Erythroblast (primary cell): ENCODE measurements at regions not wholly inside any gene's neighbourhood (a gene's known extent, or its start where the extent isn't known, plus 50 kb on each side); places are given as distances from the start of the nearest gene placed in this dataset.

Experiments
- DNase-seq, 2 experiments: peaks; one replicate each; lab custom pipeline; 2025; lab: John Stamatoyannopoulos, UW
- GATA1 ChIP-seq: IDR thresholded peaks from 2 replicates; pipeline ENCODE4 v1.6.1; 2011; ENCODE audit warnings: low read depth, mild to moderate bottlenecking, control low read depth, low read length, moderate library complexity
- POLR2A ChIP-seq: IDR thresholded peaks from 2 replicates; pipeline ENCODE4 v1.6.1; 2011; ENCODE audit warnings: mild to moderate bottlenecking, low read length

DNA sequence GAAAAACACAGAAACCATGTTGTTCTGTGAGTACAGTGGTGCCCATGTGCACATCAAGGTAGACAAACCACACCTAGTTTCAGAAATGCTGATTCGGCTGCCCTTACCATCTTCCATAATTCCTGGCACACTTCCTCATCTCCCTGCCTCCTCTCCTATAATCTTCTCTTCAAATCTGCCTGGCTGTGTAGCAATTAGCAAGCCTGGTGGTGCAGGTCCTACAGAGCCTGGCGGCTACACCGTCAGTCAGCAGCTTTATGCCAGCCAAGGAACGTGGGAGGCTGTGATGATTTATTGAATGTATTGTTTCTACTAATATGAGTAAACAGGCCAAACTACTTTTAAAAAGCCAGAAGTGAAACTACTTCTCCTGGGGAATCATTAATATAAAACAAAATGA is 106.8 kb downstream of the SEMA6D start:
- TF ChIP-seq POLR2A = no peak
- no peak for TF ChIP-seq GATA1
- no peak for DNase-seq

DNA sequence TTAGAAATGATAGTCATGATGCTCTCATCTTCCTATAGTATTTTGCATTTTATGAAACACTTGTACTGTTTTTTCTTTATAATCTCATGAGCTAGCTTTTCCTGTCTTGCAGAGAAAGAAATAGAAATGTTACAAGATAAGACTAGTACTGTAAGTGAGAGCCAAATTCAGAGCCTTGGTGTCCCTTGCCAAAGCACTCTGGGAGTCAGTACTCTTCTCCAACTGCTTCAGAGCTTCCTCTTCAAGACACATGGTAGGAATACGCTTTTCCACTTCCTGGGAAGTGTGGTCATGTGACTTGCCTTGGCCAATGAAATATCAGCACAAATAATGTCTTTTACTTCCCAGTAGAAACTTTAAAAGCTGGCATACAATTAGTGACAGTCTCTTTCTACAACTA is 112.4 kb downstream of the SEMA6D start:
- TF ChIP-seq POLR2A (no peak), GATA1 (no peak)
- no peak for DNase-seq

DNA sequence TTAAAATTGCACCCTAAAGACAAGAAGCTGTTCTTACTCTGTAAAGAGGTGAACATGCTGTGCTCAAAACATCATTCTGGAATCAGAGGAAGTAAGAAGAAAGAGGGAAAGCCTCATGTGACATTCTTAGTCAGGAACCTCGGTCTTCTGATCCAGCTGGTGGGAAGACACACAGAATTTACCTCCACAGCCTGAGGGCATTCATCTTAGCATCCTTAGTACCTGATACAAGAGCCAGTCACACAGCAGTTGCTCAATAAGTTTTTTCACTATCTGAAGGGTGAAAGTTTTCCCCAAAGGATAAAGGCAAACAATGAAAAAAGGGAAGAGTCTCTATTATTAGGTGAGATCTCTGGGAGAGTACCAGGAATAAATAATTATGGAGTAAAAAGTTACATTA is 116.8 kb downstream of the SEMA6D start:
- TF ChIP-seq POLR2A (no peak), GATA1 (no peak)
- DNase-seq = no peak

DNA sequence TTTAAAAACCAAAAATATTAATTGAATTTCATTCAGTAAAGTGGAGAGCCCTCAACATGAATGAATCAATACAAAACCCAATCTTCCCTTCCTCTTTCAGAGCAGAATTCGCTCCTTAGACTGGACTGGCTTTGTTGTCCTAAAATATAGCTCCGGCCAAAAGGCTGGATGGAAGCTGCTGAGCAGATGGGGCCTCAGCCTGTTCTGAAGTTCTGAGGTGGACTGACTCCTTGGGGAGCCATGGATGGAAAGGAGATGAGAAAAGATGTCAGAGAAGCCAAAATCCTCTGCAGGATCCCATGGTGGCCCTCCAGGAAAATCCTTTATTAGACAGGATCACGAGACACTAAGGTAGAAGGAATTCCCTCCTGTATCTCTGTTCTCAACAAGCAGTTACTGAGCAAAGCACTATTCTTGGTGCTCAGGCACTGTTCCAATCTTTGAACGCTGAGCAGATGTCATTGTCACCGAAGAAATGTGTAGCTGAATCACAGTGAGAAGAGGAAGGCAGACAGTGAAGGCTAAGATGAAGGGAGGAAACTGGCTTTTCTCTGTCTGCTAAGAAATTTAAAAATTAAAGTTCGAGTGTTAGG is 122.0 kb downstream of the SEMA6D start:
- DNase-seq = no peak
- TF ChIP-seq GATA1 (no peak), POLR2A (no peak)

DNA sequence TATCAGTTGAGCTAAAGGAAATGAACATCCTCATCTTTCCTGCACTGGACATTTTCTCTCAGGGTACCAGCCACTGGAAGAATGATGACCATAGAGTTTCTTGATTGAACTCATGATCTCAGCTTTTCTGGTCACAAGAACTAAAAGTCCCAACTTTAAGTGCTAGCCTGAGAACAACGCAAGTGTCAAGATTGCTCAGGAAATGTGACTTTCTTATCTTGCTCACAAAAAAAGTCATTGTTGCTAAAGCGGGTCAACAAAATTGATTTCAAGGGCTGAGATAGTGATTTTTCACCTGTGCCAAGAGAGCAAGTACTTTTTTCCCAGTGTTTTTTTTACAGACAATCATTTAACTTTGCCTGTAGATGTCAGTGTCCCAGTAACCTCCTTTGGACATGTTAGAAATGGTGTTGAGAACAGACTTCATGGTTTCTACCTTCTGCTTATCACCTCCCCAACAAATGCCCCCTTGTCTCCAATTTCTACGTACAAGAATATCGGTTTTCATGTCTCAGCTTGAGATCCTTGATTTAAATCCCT is 125.9 kb downstream of the SEMA6D start:
- no peak for TF ChIP-seq POLR2A
- no peak for TF ChIP-seq GATA1
- DNase-seq = no peak

DNA sequence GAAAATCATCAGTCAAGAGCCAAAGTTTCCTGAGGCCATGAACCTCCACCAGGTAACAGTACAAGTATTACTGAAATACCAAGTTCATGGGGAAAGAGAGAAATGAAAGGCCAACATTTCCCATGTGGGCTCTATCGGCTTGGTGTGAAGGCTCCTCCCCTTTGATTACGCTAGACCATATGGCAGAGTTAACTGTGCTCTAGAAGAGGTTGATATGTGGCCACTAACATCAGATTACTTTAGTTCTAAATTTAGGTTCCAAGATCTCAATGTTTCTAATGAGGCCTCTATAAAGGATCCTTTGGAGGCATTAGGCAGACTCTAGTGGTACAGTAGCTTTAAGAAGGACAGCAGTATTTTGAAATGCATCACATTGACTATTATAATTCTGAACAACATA is 127.1 kb downstream of the SEMA6D start:
- TF ChIP-seq GATA1 (no peak), POLR2A (no peak)
- DNase-seq = no peak

DNA sequence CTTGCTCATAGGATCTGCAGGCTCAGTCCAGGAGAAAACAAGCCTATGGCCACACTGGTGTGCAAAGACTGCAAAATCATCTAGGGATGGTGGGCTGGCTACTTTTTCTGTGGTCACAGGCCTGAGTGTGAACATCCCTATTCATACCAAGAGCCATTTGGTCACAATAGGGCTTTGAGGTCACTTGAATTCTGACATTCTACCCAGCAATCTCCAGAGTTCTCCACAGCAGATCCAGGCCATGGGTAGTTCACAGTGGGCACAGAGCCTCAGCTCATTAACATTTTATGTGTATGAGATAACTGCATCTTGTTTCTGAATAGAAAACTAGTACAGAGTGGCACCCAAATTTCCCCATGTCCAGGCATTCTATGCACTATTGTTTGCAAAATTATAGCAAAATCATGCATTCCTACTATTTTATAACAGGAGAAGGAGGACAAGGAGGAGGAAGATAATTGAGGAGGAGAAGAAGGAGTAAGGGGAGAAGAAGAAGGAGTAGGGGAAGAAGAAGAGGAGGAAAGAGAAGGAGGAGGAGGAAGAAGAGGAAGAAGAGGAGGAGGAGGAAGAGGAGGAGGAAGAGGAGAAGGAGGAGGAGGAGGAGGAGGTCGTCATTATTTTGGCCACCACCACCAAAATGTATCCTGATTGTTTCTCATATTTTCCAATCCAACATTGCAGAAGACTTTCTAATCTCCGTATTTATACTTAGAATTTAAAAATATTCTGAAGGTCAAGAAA is 129.0 kb downstream of the SEMA6D start:
- TF ChIP-seq POLR2A (no peak), GATA1 (no peak)
- no peak for DNase-seq

DNA sequence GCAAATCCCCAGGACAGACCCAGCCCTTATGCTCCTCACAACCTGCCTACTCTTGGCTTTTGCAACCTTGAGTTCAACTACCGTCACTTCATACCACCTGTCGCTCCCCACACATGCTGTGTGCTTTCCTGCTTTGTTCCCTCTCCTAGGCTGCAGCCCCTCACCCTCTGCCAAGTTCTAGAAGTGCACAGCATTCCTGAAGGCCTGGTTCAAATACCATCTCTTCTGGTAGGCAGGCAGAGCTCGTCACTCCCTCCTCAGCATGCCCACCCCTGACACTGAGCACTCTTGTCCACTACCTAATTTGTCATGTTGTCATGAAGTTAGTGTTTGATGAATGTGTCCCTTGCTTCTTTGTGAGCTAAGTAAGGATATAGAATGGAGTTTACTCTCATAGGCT is 129.6 kb downstream of the SEMA6D start:
- TF ChIP-seq POLR2A = no peak
- TF ChIP-seq GATA1 = no peak
- no peak for DNase-seq

DNA sequence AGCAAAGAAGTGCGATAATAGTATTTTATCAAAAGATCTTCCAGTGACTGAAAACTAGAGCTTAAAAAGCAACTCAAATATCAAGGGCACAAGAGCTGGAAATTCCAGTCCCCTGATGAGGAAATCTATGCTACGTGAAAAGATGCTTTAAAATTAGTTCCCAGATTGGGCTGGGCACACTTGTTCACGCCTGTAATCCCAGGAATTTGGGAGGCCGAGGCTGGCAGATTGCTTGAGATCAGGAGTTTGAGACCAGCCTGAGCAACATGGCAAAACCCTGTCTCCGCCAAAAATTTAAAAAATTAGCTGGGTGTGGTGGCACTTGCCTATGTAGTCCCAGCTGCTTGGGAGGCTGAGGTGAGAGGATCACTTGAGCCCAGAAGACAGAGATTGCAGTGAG is 138.8 kb downstream of the SEMA6D start:
- no peak for TF ChIP-seq POLR2A
- TF ChIP-seq GATA1 = no peak
- DNase-seq = no peak

DNA sequence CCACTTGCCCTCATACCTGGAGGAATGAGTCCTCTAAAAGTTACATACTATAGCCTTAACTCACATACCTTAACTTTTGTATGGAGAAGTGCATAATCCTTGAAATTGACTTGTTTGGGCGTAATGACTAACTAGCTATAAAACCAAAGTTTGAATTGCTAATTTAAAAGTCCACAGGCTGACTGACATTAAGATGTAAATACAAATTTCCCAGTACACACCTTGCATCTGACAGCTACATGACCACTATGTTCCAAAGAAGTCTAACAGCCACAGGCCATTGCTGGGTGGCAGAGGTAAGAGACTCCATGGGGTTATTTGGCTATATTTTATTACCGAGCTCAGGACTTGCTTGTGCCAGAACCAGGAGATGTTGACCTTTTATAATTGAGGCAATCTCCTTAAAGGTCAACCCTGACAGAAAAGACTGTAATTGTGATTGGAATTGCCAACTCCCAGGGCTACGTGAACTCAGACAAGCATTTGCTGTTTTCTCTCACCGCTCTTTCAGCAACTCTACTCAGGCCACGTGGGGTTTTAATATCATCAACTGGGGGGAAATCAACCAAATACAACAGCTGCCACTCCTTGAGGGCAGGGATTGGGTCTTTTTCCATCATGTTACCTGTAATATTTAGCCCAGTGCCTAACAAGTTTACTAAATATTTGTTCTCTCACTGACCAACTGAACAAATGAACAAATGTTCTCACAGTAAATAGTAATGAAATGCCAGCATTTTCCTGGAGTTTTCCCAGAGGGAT is 139.9 kb downstream of the SEMA6D start:
- DNase-seq = no peak
- no peak for TF ChIP-seq GATA1
- TF ChIP-seq POLR2A = no peak

DNA sequence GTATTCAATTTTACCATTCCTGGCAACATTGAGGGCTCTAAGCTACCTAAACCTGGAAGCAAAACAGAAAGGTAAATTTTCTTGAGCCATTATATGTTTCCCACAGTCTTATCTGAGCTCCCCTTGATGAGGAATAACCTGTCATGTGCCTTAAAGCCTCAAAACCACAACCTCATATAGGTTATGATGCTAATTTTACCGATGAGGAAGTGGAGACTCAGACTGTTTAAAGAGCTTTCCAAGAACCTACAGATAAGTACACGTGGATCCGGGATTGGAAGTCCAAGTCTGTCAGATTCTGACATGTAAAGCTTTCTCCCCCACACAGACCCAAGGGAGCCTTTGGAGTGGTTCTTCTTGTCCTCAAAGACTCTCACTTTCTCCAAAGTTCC is 140.5 kb downstream of the SEMA6D start:
- DNase-seq = no peak
- TF ChIP-seq POLR2A = no peak
- no peak for TF ChIP-seq GATA1

DNA sequence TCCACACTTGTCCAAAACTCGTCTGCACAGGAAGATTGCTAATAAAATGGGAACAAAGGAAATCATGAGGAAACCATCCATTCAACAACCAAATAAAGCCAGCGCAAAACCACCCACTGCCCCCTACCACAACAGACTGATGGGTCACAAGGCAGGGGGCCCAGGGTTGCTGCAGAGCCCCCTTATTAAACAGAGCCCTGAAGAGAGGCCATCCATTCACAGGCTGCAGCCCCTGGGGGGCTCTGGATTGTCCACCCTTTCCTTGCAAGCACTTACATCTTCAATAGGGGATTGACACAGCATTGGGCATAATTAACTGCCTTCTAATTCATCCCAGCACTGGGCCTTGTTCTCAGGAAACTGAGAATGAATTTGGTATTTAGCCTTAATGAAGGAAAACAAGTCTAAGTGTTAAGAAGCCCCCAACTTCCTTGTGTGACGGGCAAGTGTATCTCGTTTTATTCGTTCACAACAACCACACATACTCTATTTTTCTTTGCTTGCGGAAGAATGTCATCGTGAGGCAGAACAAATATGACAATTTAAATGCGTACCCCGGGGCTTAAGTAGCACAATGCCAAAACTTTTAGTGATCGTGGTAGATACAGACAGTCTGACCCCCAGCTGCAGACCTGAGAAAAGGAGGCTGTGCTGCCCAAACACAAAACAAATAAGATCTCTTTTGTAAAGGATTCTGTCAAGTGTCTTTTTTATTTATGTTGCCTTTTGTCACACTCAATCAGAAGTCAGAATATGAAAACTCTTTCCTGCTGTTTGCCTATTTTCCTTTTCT is 144.0 kb downstream of the SEMA6D start:
- no peak for DNase-seq
- TF ChIP-seq GATA1 = no peak
- TF ChIP-seq POLR2A = no peak

DNA sequence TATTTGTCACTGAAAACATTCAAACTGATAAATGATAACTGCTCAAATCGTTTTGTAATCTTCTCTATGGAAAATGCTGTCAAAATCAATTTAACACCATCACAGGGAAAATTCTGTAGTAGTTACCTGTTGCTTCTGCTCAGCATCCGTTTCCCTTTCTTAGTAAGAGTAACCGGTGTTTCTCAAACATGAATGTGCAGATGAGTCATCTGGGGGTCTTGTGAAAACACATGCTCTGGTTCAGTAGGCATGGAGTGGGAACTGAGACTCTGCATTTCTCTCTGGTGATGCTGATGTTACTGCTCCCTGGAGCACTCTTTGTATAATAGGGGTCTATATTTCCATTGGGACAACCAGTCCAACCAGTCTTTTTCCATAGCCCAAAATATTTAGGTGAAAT is 145.1 kb downstream of the SEMA6D start:
- TF ChIP-seq POLR2A (no peak), GATA1 (no peak)
- DNase-seq = no peak
